ENCODE measurements at regions not wholly inside any gene's neighbourhood (a gene's known extent, or its start where the extent isn't known, plus 50 kb on each side); places are given as distances from the start of the nearest gene placed in this dataset.
"Not testable (repeated sequence)": the region's sequence is repeated elsewhere in the genome, so short reads cannot be mapped to it uniquely, and the experiment has no call there.

DNA sequence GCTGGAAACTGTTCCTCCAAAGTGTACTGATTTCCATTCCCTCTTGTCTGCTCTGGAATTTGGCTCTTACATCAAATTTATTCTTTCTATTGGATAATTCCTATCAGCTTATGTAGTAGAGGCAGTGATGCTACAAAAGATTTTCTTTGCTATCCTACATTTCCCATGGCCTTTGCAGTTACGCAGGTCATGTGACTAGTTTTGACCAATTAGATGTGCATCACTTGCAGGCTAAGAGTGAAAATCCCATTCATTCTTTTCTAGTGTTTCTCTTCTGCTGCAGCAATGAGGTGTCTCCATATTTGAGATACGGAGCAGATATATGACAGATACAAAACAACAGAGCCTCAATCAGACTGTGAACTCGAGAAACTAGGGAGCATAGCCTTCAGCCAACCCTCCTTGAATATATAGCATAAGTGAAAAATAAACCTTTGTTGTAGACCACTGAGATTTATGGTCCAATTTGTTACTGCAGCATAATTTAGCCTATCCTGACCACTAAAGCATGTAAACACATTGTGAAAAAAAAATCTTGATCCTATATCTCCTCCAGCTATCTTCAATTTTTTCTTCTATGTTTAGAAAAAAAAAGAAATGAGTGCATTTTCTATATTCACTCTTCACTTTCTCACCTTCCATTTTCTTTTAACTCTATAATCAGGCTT is 102.0 kb downstream of the HNMT start:
- CTCF ChIA-PET, result no interaction called here

GRCh38 chr2:138066841-138067240 is 102.6 kb downstream of the HNMT start:
- no peak for DNase-seq
- Mint-ChIP-seq H3K4me3 (no peak overlapping the region), H3K9me3 (no peaks in the 10 kb centered on the region), H3K4me1 (no peaks in the 10 kb centered on the region), H3K27me3 (no peaks in the 10 kb centered on the region), H3K36me3 (ENCODE audit: low read depth) (no peaks in the 10 kb centered on the region), H3K27ac (no peak overlapping the region)
- ChIA-PET POLR2A (no interaction called here), CTCF (no interaction called here)

More for the DNA sequence above, 102.0 kb downstream of the HNMT start:
- Mint-ChIP-seq H3K9me3 (no peaks in the 10 kb centered on the region), H3K27ac (no peak overlapping the region), H3K36me3 (ENCODE audit: low read depth) (no peaks in the 10 kb centered on the region), H3K4me1 (no peaks in the 10 kb centered on the region), H3K27me3 (no peaks in the 10 kb centered on the region), H3K4me3 (no peak overlapping the region)
- POLR2A ChIA-PET, result no interaction called here
- no peak for DNase-seq

GRCh38 chr2:138068669-138069068 is 104.4 kb downstream of the HNMT start:
- H3K36me3 Mint-ChIP-seq (ENCODE audit: low read depth); H3K27me3 Mint-ChIP-seq; H3K9me3 Mint-ChIP-seq; POLR2A ChIA-PET; DNase-seq; H3K4me1 Mint-ChIP-seq; H3K27ac Mint-ChIP-seq; CTCF ChIA-PET; H3K4me3 Mint-ChIP-seq: not testable (repeated sequence)

DNA sequence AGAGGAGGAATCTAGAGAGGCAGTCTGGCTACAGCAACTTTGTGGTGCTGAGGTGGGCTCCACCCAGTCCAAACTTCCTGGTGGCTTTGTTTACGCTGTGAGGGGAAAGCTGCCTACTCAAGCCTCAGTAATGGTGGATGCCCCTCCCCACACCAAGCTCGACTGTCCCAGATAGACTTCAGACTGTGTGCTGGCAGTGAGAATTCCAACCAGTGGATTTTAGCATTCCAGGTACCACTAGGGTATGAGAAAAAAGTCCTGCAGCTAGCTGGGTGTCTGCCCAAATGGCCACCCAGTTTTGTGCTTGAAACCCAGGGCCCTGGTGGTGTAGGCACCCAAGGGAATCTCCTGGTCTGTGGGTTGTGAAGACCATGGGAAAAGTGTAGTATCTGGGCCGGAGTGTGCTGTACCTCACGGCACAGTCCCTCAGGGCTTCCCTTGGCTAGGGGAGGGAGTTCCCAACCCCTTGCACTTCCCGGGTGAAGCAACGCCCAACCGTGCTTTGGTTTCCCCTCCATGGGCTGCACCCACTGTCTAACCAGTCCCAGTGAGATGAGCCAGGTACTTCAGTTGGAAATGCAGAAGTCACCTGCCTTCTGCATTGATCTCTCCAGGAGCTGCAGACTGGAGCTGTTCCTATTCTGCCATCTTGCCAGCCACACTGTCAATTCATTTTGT is 106.9 kb downstream of the HNMT start:
- H3K9me3 Mint-ChIP-seq; DNase-seq; H3K36me3 Mint-ChIP-seq (ENCODE audit: low read depth); H3K27me3 Mint-ChIP-seq; CTCF ChIA-PET; H3K27ac Mint-ChIP-seq; POLR2A ChIA-PET; H3K4me3 Mint-ChIP-seq; H3K4me1 Mint-ChIP-seq: not testable (repeated sequence)

DNA sequence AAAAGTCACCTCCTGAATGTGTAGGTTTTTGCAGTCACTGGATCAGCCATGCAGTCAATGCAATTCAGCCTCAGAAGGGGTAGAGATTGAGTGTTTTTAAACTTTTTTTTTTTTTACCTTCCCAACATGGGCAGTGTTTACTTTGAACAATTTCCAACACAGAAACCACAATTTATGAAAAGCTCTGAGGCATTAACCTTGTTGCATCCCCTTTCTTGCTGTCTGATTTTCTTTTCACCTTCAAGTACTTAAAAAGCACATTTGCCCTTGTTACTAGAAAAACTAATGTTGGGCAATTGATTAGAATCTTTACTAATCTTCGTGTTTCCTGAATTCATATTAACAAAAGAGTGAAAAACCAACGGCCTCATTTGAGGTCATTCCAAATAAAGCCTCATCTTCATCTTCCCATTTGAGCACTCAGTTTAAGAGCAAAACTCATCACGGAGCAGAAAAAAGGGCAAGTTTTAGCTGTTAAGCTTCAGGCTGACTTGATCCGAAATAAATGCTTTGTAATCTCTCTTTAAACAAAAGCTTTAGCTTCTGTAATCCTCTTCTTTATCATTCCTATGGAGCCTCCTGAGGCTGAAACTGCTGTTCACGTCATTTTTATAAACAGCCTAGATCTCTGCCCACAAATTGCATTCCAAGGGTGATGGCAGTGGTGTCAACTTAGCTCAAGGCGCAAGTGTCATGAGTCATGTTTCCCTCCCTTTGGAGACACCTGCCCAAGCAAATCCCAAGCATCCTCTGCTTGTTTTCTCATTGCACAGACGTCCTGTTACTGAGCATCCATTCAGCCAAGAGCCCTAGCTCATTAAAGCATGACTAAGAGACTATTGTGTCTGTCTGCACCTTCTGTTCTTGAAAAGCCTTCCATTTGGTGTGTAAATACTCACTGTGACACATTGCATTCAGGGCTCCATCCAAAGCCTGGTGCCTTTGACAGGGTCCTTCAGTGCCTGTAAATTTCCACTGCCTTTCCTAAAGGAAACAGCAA is 107.7 kb downstream of the HNMT start:
- H3K4me3 Mint-ChIP-seq, result no peak overlapping the region
- H3K9me3 Mint-ChIP-seq, result no peaks in the 10 kb centered on the region
- no peaks in the 10 kb centered on the region for H3K4me1 Mint-ChIP-seq
- ChIA-PET CTCF (no interaction called here), POLR2A (no interaction called here)
- H3K27me3 Mint-ChIP-seq, result no peaks in the 10 kb centered on the region
- no peak overlapping the region for H3K27ac Mint-ChIP-seq
- H3K36me3 Mint-ChIP-seq (ENCODE audit: low read depth), result no peaks in the 10 kb centered on the region
- DNase-seq, result no peak

- Mint-ChIP-seq H3K27ac (no peak overlapping the region), H3K4me3 (no peak overlapping the region)
- CTCF ChIA-PET, result no interaction called here
Measured at GRCh38 chr2:138078153-138078552, 113.9 kb downstream of the HNMT start.

GRCh38 chr2:138079976-138080375 is 115.7 kb downstream of the HNMT start:
- H3K4me1 Mint-ChIP-seq, result no peaks in the 10 kb centered on the region

More at GRCh38 chr2:138078153-138078552, 113.9 kb downstream of the HNMT start:
- no peaks in the 10 kb centered on the region for H3K9me3 Mint-ChIP-seq
- no peak for DNase-seq
- H3K36me3 Mint-ChIP-seq (ENCODE audit: low read depth), result no peaks in the 10 kb centered on the region
- POLR2A ChIA-PET, result no interaction called here
- H3K27me3 Mint-ChIP-seq, result no peaks in the 10 kb centered on the region
- H3K4me1 Mint-ChIP-seq, result no peaks in the 10 kb centered on the region

GRCh38 chr2:138081225-138082073 is 117.2 kb downstream of the HNMT start:
- no peak for DNase-seq
- no peaks in the 10 kb centered on the region for H3K27me3 Mint-ChIP-seq

More at GRCh38 chr2:138079976-138080375, 115.7 kb downstream of the HNMT start:
- no peak for DNase-seq
- Mint-ChIP-seq H3K9me3 (no peaks in the 10 kb centered on the region), H3K27ac (no peak overlapping the region), H3K36me3 (ENCODE audit: low read depth) (no peaks in the 10 kb centered on the region), H3K4me3 (no peak overlapping the region), H3K27me3 (no peaks in the 10 kb centered on the region)
- CTCF ChIA-PET, result no interaction called here
- POLR2A ChIA-PET, result no interaction called here

GRCh38 chr2:138084206-138084605 is 119.9 kb downstream of the HNMT start:
- no peak for DNase-seq
- ChIA-PET CTCF (no interaction called here), POLR2A (no interaction called here)
- no peaks in the 10 kb centered on the region for H3K27me3 Mint-ChIP-seq
- no peaks in the 10 kb centered on the region for H3K9me3 Mint-ChIP-seq
- no peak overlapping the region for H3K4me3 Mint-ChIP-seq
- H3K27ac Mint-ChIP-seq, result no peak overlapping the region
- no peaks in the 10 kb centered on the region for H3K4me1 Mint-ChIP-seq
- H3K36me3 Mint-ChIP-seq (ENCODE audit: low read depth), result no peaks in the 10 kb centered on the region

More at GRCh38 chr2:138081225-138082073, 117.2 kb downstream of the HNMT start:
- no peak overlapping the region for H3K4me3 Mint-ChIP-seq
- H3K4me1 Mint-ChIP-seq, result no peaks in the 10 kb centered on the region
- no peaks in the 10 kb centered on the region for H3K9me3 Mint-ChIP-seq
- H3K36me3 Mint-ChIP-seq (ENCODE audit: low read depth), result no peaks in the 10 kb centered on the region
- ChIA-PET POLR2A (no interaction called here), CTCF (no interaction called here)
- H3K27ac Mint-ChIP-seq, result no peak overlapping the region

DNA sequence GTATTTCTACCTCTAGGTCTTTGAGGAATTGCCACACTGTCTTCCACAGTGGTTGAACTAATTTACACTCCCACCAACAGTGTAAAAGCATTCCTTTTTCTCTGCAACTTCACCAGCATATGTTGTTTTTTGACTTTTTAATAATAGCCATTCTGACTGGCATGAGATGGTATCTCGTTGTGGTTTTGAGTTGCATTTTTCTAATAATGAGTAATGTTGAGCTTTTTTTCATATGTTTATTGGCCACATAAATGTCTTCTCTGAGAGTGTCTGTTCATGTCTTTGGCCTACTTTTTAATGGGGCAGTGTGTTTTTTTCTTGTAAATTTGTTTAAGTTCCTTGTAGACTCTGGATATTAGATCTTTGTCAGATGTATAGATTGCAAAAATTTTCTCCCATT is 121.2 kb downstream of the HNMT start:
- POLR2A ChIA-PET; H3K27ac Mint-ChIP-seq; H3K4me1 Mint-ChIP-seq; H3K9me3 Mint-ChIP-seq; DNase-seq; H3K4me3 Mint-ChIP-seq; H3K27me3 Mint-ChIP-seq; H3K36me3 Mint-ChIP-seq (ENCODE audit: low read depth); CTCF ChIA-PET: not testable (repeated sequence)

DNA sequence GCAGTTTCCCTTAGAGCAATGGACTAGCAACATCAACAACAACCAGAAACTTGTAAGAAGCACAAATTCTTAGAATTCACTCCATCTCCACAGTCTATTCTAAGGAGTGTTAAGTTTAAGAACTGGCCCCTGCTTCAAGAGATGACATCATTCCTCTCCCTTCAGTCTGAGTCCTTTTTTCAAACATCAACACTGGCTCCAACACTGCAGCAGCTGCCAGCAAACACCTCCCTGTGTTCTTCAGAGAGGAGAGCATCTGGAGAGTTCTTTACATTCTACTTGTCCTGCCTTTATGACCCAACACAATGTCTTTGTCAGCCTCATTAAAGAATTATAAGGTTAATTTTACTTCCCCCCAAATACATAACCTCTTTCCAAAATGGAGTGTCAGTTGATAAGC is 122.3 kb downstream of the HNMT start:
- ChIA-PET CTCF (no interaction called here), POLR2A (no interaction called here)
- Mint-ChIP-seq H3K27me3 (no peaks in the 10 kb centered on the region), H3K36me3 (ENCODE audit: low read depth) (no peaks in the 10 kb centered on the region), H3K4me3 (no peak overlapping the region), H3K9me3 (no peaks in the 10 kb centered on the region), H3K4me1 (no peaks in the 10 kb centered on the region), H3K27ac (no peak overlapping the region)
- no peak for DNase-seq

GRCh38 chr2:138087751-138088593 is 123.7 kb downstream of the HNMT start:
- no peaks in the 10 kb centered on the region for H3K27me3 Mint-ChIP-seq
- no peak overlapping the region for H3K27ac Mint-ChIP-seq
- H3K4me1 Mint-ChIP-seq, result no peaks in the 10 kb centered on the region
- no peak for DNase-seq
- POLR2A ChIA-PET, result interaction anchor here (0.7 kb wide), 1 partner anchor 1246 kb away, joined by 3 read pairs; no protein-coding TSS in a partner anchor
- H3K9me3 Mint-ChIP-seq, result no peaks in the 10 kb centered on the region
- H3K4me3 Mint-ChIP-seq, result no peak overlapping the region
- CTCF ChIA-PET, result interaction anchor here (0.6 kb wide), 2 partner anchors 227 to 979 kb away, joined by 3 read pairs; no protein-coding TSS in a partner anchor
- H3K36me3 Mint-ChIP-seq (ENCODE audit: low read depth), result no peaks in the 10 kb centered on the region
